HUES64 (cell line): ENCODE measurements at regions not wholly inside any gene's neighbourhood (a gene's known extent, or its start where the extent isn't known, plus 50 kb on each side); places are given as distances from the start of the nearest gene placed in this dataset.

ENCODE experiments used
- H3K27ac ChIP-seq: 2 replicates; pipeline ENCODE4 v1.7.0; 2013; ENCODE audit warnings: low read depth, low read length, inconsistent platforms
- H3K27me3 ChIP-seq: 2 replicates; pipeline ENCODE4 v1.6.1; 2013; ENCODE audit warnings: mild to moderate bottlenecking, low read length; ENCODE audit not compliant: insufficient read depth
- H3K36me3 ChIP-seq: 2 replicates; pipeline ENCODE4 v1.6.1; 2013; ENCODE audit warnings: mild to moderate bottlenecking, low read length; ENCODE audit not compliant: insufficient read depth
- H3K4me1 ChIP-seq: 2 replicates; pipeline ENCODE4 v1.6.1; 2013; ENCODE audit warnings: mild to moderate bottlenecking, low read length, moderate library complexity; ENCODE audit not compliant: insufficient read depth
- H3K4me3 ChIP-seq: 2 replicates; pipeline ENCODE4 v1.5.1; 2013; ENCODE audit warnings: mild to moderate bottlenecking, low read length, moderate library complexity
- H3K9ac ChIP-seq: 2 replicates; pipeline ENCODE4 v1.6.1; 2013; ENCODE audit warnings: mild to moderate bottlenecking, low read depth, low read length
- H3K9me3 ChIP-seq: 2 replicates; pipeline ENCODE4 v1.6.1; 2013; ENCODE audit warnings: low read depth, low read length; ENCODE audit not compliant: insufficient read depth
- WGBS: fragments of 150-250, 120-280 bp; methylation state at CpG from one replicate; pipeline ENCODE4 v1.1.7; 2013; ENCODE audit warnings: missing lambda C conversion rate; 5-methylcytosine and 5-hydroxymethylcytosine counted together

DNA sequence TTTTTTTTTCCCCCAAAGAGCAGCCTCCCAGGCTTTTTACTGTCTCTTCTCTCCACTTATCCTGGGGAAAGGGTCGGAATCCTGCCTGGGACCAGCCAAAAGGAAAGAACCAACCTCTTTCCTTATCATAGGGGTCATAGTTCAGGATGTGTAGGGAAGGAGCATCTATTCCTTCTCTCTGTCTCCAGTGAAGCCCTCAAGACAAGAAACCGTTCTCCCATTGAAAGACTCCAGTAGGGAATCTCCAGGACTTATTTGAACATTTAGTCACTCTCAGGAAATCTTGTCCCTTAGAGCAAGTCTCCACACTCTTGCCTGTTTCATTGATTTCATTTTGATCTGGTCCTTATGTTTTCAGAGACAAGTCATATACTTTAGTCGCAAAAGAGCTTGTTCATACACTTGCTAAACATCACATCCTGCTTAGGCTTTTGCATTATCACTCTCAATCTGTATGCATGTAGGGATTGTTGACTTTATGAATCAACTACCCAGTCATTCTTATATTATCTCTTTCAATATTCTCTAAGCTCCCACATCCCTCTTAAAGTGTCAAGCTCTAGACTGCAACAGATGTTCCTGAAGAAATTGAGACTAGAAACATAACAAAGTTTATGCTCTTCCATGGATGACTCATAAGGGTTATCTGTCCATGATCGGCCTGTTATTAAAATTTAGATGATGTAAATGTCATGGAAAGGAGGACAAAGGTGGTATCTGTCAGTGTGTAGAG lies 116.2 kb upstream of the ST6GAL2 start:
- no peak overlapping the region for H3K9ac ChIP-seq
- H3K27me3 ChIP-seq: no peaks in the 10 kb centered on the region
- no peak overlapping the region for H3K27ac ChIP-seq
- WGBS: 93% methylated on average over 3 of the region's 4 CpGs
- H3K4me1 ChIP-seq: no peaks in the 10 kb centered on the region
- no peak overlapping the region for H3K4me3 ChIP-seq
- no peaks in the 10 kb centered on the region for H3K36me3 ChIP-seq
- H3K9me3 ChIP-seq: no peaks in the 10 kb centered on the region

DNA sequence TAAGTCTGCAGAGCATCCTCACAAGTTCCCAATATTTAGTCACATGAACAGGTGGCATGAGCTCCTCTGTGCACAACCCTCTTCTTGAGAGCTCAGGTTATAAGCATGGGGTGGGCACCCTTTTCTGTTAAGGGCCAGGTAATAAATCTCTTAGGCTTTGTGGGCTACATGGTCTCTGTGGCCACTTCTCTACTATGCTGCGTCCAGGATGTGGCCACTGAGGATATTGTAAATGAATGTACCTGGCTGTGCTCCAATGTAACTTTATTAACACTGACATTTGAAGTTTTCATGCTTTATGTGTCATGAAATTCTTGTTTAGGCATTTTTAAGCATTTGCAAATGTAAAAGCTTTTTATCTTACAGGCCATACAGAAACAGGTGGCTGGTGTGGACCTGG lies 116.8 kb upstream of the ST6GAL2 start:
- Histone ChIP-seq H3K27me3 (no peaks in the 10 kb centered on the region), H3K9ac (no peak overlapping the region), H3K4me1 (no peaks in the 10 kb centered on the region), H3K27ac (no peak overlapping the region), H3K4me3 (no peak overlapping the region), H3K36me3 (no peaks in the 10 kb centered on the region), H3K9me3 (no peaks in the 10 kb centered on the region)
- 100% methylated on average over 1 of the region's 1 CpG for WGBS

- no peaks in the 10 kb centered on the region for H3K9me3 ChIP-seq
- no peaks in the 10 kb centered on the region for H3K36me3 ChIP-seq
- no peak overlapping the region for H3K9ac ChIP-seq
- H3K4me3 ChIP-seq: no peak overlapping the region
- H3K27me3 ChIP-seq: no peaks in the 10 kb centered on the region
- H3K27ac ChIP-seq: no peak overlapping the region
- no peaks in the 10 kb centered on the region for H3K4me1 ChIP-seq
- 90% methylated on average over 5 of the region's 6 CpGs for WGBS
These were observed 119.9 kb upstream of the ST6GAL2 start for GRCh38 chr2:107005853-107006252.

- 95% methylated on average over 2 of the region's 2 CpGs for WGBS
- no peaks in the 10 kb centered on the region for H3K27me3 ChIP-seq
- H3K4me3 ChIP-seq: no peak overlapping the region
- H3K4me1 ChIP-seq: no peaks in the 10 kb centered on the region
- no peaks in the 10 kb centered on the region for H3K9me3 ChIP-seq
- H3K27ac ChIP-seq: no peak overlapping the region
- no peaks in the 10 kb centered on the region for H3K36me3 ChIP-seq
- no peak overlapping the region for H3K9ac ChIP-seq
These were observed 120.9 kb upstream of the ST6GAL2 start for GRCh38 chr2:107006836-107007235.

DNA sequence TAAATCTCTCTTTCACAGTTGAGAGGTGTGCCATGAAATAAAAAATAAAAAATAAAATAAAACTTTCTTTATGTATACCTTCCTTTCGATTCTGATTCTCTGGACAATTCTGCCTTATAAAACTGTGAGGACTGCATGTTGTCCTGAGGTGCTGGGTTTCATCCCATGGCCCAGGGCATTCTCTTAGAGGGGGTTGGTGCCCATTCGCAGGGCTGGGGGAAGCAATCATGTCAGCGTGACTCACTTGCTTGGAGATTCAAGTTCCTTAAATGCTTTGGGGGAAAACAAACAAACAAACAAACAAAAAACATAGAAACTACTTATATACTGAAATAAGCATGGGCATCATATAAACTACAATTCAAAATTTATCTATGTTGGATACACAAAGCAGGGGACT lies 122.0 kb upstream of the ST6GAL2 start:
- 90% methylated on average over 3 of the region's 3 CpGs for WGBS
- Histone ChIP-seq H3K27me3 (no peaks in the 10 kb centered on the region), H3K9me3 (no peaks in the 10 kb centered on the region), H3K9ac (no peak overlapping the region), H3K4me1 (no peaks in the 10 kb centered on the region), H3K27ac (no peak overlapping the region), H3K4me3 (no peak overlapping the region), H3K36me3 (no peaks in the 10 kb centered on the region)

DNA sequence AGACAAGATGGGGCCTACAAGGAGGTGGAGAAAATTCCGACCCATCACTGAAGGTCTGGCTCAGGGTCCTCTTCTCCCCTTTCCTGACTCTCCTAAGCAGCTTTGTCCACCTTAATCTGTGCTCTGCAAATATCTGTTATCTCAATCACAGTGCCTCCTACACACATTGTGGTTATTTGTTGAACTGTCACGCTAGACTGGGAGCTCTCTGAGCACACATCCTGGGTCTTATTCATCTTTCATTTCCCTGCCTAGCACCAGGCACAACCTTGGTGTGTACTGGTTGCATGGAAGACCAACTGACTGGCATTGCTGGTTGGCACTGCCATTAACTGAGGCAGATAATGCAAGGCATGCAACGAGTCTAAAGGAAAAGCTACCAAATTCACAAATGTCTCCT lies 122.9 kb upstream of the ST6GAL2 start:
- H3K4me1 ChIP-seq: no peaks in the 10 kb centered on the region
- H3K4me3 ChIP-seq: no peak overlapping the region
- no peaks in the 10 kb centered on the region for H3K27me3 ChIP-seq
- no peak overlapping the region for H3K9ac ChIP-seq
- 94% methylated on average over 3 of the region's 3 CpGs for WGBS
- H3K9me3 ChIP-seq: no peaks in the 10 kb centered on the region
- no peak overlapping the region for H3K27ac ChIP-seq
- H3K36me3 ChIP-seq: no peaks in the 10 kb centered on the region

- Histone ChIP-seq H3K27me3 (no peaks in the 10 kb centered on the region), H3K27ac (no peak overlapping the region), H3K36me3 (no peaks in the 10 kb centered on the region), H3K9ac (no peak overlapping the region), H3K4me1 (no peaks in the 10 kb centered on the region), H3K9me3 (no peaks in the 10 kb centered on the region), H3K4me3 (no peak overlapping the region)
- 96% methylated on average over 2 of the region's 3 CpGs for WGBS
These were observed 123.3 kb upstream of the ST6GAL2 start for GRCh38 chr2:107009275-107009674.

DNA sequence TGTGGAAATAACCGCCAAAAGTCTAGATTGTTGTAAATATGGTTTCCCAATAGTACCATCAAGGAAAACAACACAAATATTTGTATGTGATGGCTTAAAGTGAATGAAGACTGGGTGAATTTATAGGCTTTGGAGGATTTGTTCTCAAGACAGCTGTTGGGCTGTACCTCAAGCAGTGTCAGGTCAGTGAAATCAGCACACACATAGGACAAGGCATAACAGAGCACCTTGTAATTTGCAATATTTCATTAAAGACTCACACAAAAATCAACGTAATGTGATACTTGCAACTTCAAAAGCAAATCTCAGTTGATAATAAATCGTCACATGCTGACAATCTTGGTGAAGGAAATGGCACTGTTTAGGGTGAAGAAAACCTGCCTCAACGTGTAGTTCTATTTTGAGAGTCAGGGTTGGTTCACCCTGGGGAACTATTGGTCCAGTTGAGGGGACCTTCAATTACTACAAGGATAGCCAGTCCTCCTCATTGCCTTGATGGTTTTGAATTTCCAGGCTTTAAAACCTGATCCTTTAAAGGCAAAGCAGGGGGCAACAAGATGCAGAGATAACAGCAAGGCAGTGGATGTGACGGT lies 126.8 kb upstream of the ST6GAL2 start:
- 88% methylated on average over 5 of the region's 5 CpGs for WGBS
- Histone ChIP-seq H3K36me3 (no peaks in the 10 kb centered on the region), H3K27me3 (no peaks in the 10 kb centered on the region), H3K4me1 (no peaks in the 10 kb centered on the region), H3K4me3 (no peak overlapping the region), H3K27ac (no peak overlapping the region), H3K9me3 (no peaks in the 10 kb centered on the region), H3K9ac (no peak overlapping the region)

DNA sequence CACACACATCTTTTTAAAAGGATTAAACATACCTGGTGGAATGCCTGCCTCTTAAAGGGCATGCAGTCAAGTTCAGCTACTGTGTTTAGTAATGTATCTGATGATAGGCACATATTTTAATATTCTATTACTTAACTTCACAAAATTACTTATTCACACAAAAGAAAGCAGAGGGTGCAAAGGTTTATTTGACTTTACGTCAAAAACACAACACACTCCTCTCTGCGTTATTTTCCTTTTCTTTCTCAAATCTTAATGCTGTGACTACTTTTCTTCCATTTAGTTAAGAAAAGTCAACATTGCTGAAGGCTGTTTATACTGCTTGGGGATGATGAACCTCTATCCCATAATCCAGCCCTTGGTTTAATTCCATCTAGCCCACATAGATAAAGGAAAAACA lies 127.9 kb upstream of the ST6GAL2 start:
- WGBS: 98% methylated on average over 2 of the region's 2 CpGs
- no peak overlapping the region for H3K9ac ChIP-seq
- H3K27ac ChIP-seq: no peak overlapping the region

DNA sequence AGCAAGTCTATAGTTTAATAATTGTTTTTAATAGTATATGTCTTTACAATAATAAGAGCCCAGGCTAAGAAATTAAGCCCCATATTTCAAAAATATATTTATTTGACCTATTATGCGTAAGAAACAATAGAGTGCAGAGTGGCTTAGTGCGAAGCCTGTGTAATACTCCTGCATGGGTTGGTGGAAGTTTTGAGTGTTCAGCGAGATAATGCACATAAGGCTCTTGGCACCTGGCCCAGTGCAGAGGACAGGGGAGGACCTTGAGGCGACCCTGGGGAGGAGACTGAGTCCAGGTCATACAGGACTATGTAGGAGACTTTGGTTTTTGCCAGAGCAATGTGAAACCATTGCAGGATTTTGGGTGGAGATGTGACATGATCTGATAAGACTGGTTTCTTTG lies 132.4 kb upstream of the ST6GAL2 start:
- Histone ChIP-seq H3K27ac (no peak overlapping the region), H3K9me3 (no peaks in the 10 kb centered on the region), H3K4me1 (no peaks in the 10 kb centered on the region), H3K36me3 (no peaks in the 10 kb centered on the region), H3K9ac (no peak overlapping the region), H3K4me3 (no peak overlapping the region), H3K27me3 (no peaks in the 10 kb centered on the region)
- WGBS: 96% methylated on average over 4 of the region's 4 CpGs

More for the DNA sequence above, 127.9 kb upstream of the ST6GAL2 start:
- H3K27me3 ChIP-seq: no peaks in the 10 kb centered on the region
- H3K4me1 ChIP-seq: no peaks in the 10 kb centered on the region
- no peaks in the 10 kb centered on the region for H3K36me3 ChIP-seq
- H3K9me3 ChIP-seq: no peaks in the 10 kb centered on the region
- no peak overlapping the region for H3K4me3 ChIP-seq

DNA sequence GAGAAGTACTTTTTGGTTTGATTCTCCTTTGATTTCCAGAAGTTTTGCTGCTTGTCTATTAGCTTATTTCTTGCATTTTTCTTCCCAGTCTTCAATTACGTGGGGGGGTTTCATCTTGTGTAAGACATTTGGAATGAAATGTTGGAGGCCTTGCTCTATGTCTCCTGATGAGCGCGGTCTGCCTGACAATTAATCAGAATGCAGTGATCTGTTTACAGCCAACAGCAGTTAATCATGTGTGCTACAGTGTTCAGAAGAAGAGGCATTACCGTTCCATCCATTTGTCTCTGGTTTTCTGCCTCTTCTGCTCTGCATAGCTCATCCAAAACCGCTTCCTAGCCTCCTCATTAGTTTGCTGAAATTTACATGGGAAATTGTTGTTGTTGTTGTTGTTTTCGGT lies 134.4 kb upstream of the ST6GAL2 start:
- H3K27me3 ChIP-seq: no peaks in the 10 kb centered on the region
- no peaks in the 10 kb centered on the region for H3K4me1 ChIP-seq
- no peak overlapping the region for H3K27ac ChIP-seq
- 0 out of 2 replicates have a peak, but pooled peaks cover 3% of the 10 kb centered on the region for H3K9me3 ChIP-seq
- H3K36me3 ChIP-seq: no peaks in the 10 kb centered on the region
- H3K9ac ChIP-seq: no peak overlapping the region
- 94% methylated on average over 5 of the region's 6 CpGs for WGBS
- no peak overlapping the region for H3K4me3 ChIP-seq
